ENCODE measurements at regions not wholly inside any gene's neighbourhood (a gene's known extent, or its start where the extent isn't known, plus 50 kb on each side); places are given as distances from the start of the nearest gene placed in this dataset.

GRCh38 chr11:45431046-45432018 is 145.2 kb upstream of the SYT13 start:
- H3K36me3 ChIP-seq = no peaks in the 10 kb centered on the region

GRCh38 chr11:45430361-45430760 is 144.2 kb upstream of the SYT13 start:
- H3K36me3 ChIP-seq = no peaks in the 10 kb centered on the region
- H3K4me1 ChIP-seq = no peaks in the 10 kb centered on the region
- peaks cover 0 to 12% (median 6%) of the 10 kb centered on the region in 3 donors for H3K27me3 ChIP-seq
- no peak for TF ChIP-seq CTCF (IDR thresholded peaks at IDR 0.05 in 4 of 5, conservative IDR thresholded peaks at IDR 0.05 in 1 of 5)
- no peak for TF ChIP-seq POLR2A (IDR thresholded peaks at IDR 0.05)
- intact Hi-C loops (cut with DNase I; ENCODE audit: low total_unique reads) (no loop called here), in situ Hi-C loops (cut with MboI; ENCODE audit: low sequenced_read_pairs in 4 of 4) (no loop called here)
- H3K27ac ChIP-seq = no peak overlapping the region
- no peak overlapping the region for H3K4me3 ChIP-seq
- H3K9me3 ChIP-seq = no peaks in the 10 kb centered on the region
- ATAC-seq (no peak), DNase-seq (no peak)

More at GRCh38 chr11:45431046-45432018, 145.2 kb upstream of the SYT13 start:
- in situ Hi-C loops (cut with MboI; ENCODE audit: low sequenced_read_pairs in 4 of 4) (no loop called here), intact Hi-C loops (cut with DNase I; ENCODE audit: low total_unique reads) (no loop called here)
- DNase-seq = no peak
- H3K27me3 ChIP-seq = peaks cover 0 to 12% (median 7%) of the 10 kb centered on the region in 3 donors
- H3K4me3 ChIP-seq = no peak overlapping the region
- H3K4me1 ChIP-seq = no peaks in the 10 kb centered on the region
- no peaks in the 10 kb centered on the region for H3K9me3 ChIP-seq
- no peak for TF ChIP-seq POLR2A (IDR thresholded peaks at IDR 0.05)
- no peak for ATAC-seq
- H3K27ac ChIP-seq = no peak overlapping the region

DNA sequence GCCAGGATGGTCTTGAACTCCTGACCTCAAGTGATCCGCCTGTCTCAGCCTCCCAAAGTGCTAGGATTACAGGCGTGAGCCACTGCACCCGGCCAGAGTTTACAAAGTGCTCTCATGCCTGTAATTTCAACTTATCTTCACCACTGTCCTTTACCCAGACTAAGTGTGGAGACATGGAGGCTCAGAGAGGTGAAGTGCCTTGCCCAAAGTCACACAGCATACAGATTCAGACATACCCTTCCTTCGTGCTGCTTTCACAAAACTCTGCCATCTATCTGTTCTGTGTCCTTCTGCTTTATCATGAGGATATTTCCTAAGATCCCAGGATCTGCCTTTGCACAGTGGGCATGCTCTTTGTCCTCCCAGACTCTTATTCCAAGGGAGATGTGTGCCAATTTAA is 143.6 kb upstream of the SYT13 start:
- intact Hi-C loops (cut with DNase I; ENCODE audit: low total_unique reads) = no loop called here
- in situ Hi-C loops (cut with MboI; ENCODE audit: low sequenced_read_pairs in 4 of 4) = no loop called here
- Histone ChIP-seq H3K36me3 (no peaks in the 10 kb centered on the region), H3K27me3 (peaks cover 0 to 12% (median 5%) of the 10 kb centered on the region in 3 donors), H3K4me1 (no peaks in the 10 kb centered on the region), H3K9me3 (no peaks in the 10 kb centered on the region), H3K27ac (no peak overlapping the region), H3K4me3 (no peak overlapping the region)
- ATAC-seq (no peak), DNase-seq (no peak)
- TF ChIP-seq POLR2A (IDR thresholded peaks at IDR 0.05) = no peak

DNA sequence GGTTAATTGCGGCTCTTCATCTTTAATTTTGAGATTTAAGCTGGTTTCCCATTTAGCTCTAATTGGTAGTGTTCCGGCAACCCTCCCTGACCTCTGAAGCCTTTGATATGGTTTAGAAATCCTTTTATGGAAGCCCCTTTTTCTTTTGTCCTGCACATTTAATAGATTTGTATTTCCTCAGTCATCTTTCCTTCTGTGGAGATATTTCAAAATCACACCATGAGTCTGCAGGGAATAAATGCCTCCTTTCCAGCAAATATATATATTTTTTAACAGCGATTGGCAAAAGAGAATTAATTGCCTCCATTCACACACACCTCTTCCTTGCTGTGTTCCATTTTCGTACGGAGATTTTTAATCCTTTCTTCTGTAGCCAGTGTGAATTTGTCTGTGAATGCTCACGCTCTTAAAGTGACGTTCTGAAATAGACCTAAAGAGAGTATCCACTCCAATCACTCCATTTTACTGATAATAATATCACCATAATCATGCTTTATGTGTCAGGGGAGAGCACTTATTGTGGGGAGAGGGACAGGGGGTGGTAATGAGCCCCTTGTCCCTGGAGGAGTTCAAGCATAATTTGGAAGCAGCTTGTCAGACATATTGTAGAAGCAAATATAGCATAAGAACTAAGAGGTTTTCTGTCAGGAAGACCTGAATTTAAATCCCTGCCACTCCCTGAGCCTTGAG is 142.5 kb upstream of the SYT13 start:
- in situ Hi-C loops (cut with MboI; ENCODE audit: low sequenced_read_pairs in 4 of 4) = no loop called here

GRCh38 chr11:45428116-45428515 is 142.0 kb upstream of the SYT13 start:
- ATAC-seq (no peak), DNase-seq (no peak)
- no peak overlapping the region for H3K27ac ChIP-seq
- TF ChIP-seq POLR2A (IDR thresholded peaks at IDR 0.05) = no peak
- TF ChIP-seq CTCF (IDR thresholded peaks at IDR 0.05 in 4 of 5, conservative IDR thresholded peaks at IDR 0.05 in 1 of 5) = no peak
- peaks cover 0 to 6% (median 5%) of the 10 kb centered on the region in 3 donors for H3K27me3 ChIP-seq
- in situ Hi-C loops (cut with MboI; ENCODE audit: low sequenced_read_pairs in 4 of 4) = no loop called here
- no peaks in the 10 kb centered on the region for H3K36me3 ChIP-seq
- intact Hi-C loops (cut with DNase I; ENCODE audit: low total_unique reads) = no loop called here
- no peaks in the 10 kb centered on the region for H3K9me3 ChIP-seq
- H3K4me3 ChIP-seq = no peak overlapping the region
- H3K4me1 ChIP-seq = no peaks in the 10 kb centered on the region

More for the DNA sequence above, 142.5 kb upstream of the SYT13 start:
- no peak overlapping the region for H3K4me3 ChIP-seq
- DNase-seq = no peak
- peaks cover 0 to 9% (median 5%) of the 10 kb centered on the region in 3 donors for H3K27me3 ChIP-seq
- intact Hi-C loops (cut with DNase I; ENCODE audit: low total_unique reads) = no loop called here
- ATAC-seq = no peak
- H3K9me3 ChIP-seq = no peaks in the 10 kb centered on the region
- H3K27ac ChIP-seq = no peak overlapping the region
- H3K36me3 ChIP-seq = no peaks in the 10 kb centered on the region
- H3K4me1 ChIP-seq = no peaks in the 10 kb centered on the region
- TF ChIP-seq CTCF (IDR thresholded peaks at IDR 0.05 in 4 of 5, conservative IDR thresholded peaks at IDR 0.05 in 1 of 5) (no peak), POLR2A (IDR thresholded peaks at IDR 0.05) (no peak)
